Keratinocyte (primary cell): ENCODE measurements at regions not wholly inside any gene's neighbourhood (a gene's known extent, or its start where the extent isn't known, plus 50 kb on each side); places are given as distances from the start of the nearest gene placed in this dataset.

Source experiments
- DNase-seq: peaks from one replicate; pipeline ENCODE4 v3.0.0-alpha.2; 2011; ENCODE audit warnings: low read depth, missing footprints, low spot score
- FAIRE-seq: peaks from 2 replicates; lab custom pipeline; 2011; peaks lifted over from hg19 to GRCh38; lab: Jason Lieb, UNC
- H2AFZ ChIP-seq: 2 replicates; pipeline ENCODE4 v1.6.0; 2012; ENCODE audit warnings: low read length, control low read depth, inconsistent platforms; ENCODE audit not compliant: control insufficient read depth
- H3K27ac ChIP-seq: 2 replicates; pipeline ENCODE4 v1.5.1; 2011; ENCODE audit warnings: low read length; ENCODE audit not compliant: control insufficient read depth, insufficient read depth
- H3K27me3 ChIP-seq: 3 replicates; pipeline ENCODE4 v1.6.0; 2011; ENCODE audit warnings: low read length; ENCODE audit not compliant: control insufficient read depth, insufficient read depth; ENCODE audit errors: extremely low read depth
- H3K36me3 ChIP-seq, 2 experiments: 2 replicates in 1 of 2; 3 replicates in 1 of 2; pipeline ENCODE4 v1.5.1; 2011; ENCODE audit warnings: low read length in 2 of 2, mild to moderate bottlenecking in 1 of 2; ENCODE audit not compliant: control insufficient read depth in 2 of 2, insufficient read depth in 2 of 2; ENCODE audit errors: extremely low read depth in 1 of 2
- H3K4me1 ChIP-seq: 3 replicates; pipeline ENCODE4 v1.5.1; 2011; ENCODE audit warnings: low read length; ENCODE audit not compliant: control insufficient read depth, insufficient read depth; ENCODE audit errors: extremely low read depth
- H3K4me2 ChIP-seq: 3 replicates; pipeline ENCODE4 v1.6.0; 2011; ENCODE audit warnings: low read depth, low read length; ENCODE audit not compliant: control insufficient read depth, insufficient read depth; ENCODE audit errors: extremely low read depth
- H3K4me3 ChIP-seq, 3 experiments: fragments of 200-600 bp in 1 of 3; sonication (generic) in 1 of 3; 2 replicates in 2 of 3; 3 replicates in 1 of 3; pipeline ENCODE4 v1.5.1; 2011 to 2016; ENCODE audit warnings: low read length in 3 of 3, mild to moderate bottlenecking in 3 of 3, control low read depth in 2 of 3, inconsistent platforms in 1 of 3, low read depth in 1 of 3, mixed read lengths in 1 of 3, mixed run types in 1 of 3, moderate library complexity in 1 of 3; ENCODE audit not compliant: control insufficient read depth in 2 of 3, insufficient read depth in 2 of 3; ENCODE audit errors: extremely low read depth in 1 of 3
- H3K79me2 ChIP-seq: 2 replicates; pipeline ENCODE4 v1.6.0; 2012; ENCODE audit warnings: low read length; ENCODE audit not compliant: control insufficient read depth, insufficient read depth
- H3K9ac ChIP-seq: 3 replicates; pipeline ENCODE4 v1.6.0; 2011; ENCODE audit warnings: low read length; ENCODE audit not compliant: control insufficient read depth, insufficient read depth; ENCODE audit errors: extremely low read depth
- H3K9me1 ChIP-seq: 3 replicates; pipeline ENCODE4 v1.6.0; 2011; ENCODE audit warnings: low read length; ENCODE audit not compliant: control insufficient read depth, insufficient read depth; ENCODE audit errors: extremely low read depth
- H3K9me3 ChIP-seq: 2 replicates; pipeline ENCODE4 v1.5.1; 2012; ENCODE audit warnings: low read depth, low read length; ENCODE audit not compliant: control insufficient read depth
- H4K20me1 ChIP-seq: 3 replicates; pipeline ENCODE4 v1.6.0; 2011; ENCODE audit warnings: low read length; ENCODE audit not compliant: control insufficient read depth, insufficient read depth; ENCODE audit errors: extremely low read depth
- CTCF ChIP-seq, 3 experiments: IDR thresholded peaks in 1 of 3; conservative IDR thresholded peaks in 1 of 3; optimal IDR thresholded peaks in 1 of 3; 2 replicates in 2 of 3; 3 replicates in 1 of 3; pipeline versions ENCODE3 to v1.5.1; 2011; ENCODE audit warnings: low read length in 3 of 3, mild to moderate bottlenecking in 3 of 3, moderate library complexity in 2 of 3, control low read depth in 1 of 3, inconsistent platforms in 1 of 3; ENCODE audit not compliant: insufficient read depth in 2 of 3; ENCODE audit errors: extremely low read depth in 1 of 3
- EZH2 ChIP-seq: IDR thresholded peaks from one replicate; pipeline ENCODE4 v1.6.1; 2012; ENCODE audit warnings: inconsistent platforms, mild to moderate bottlenecking, low read length, moderate library complexity
- dilution Hi-C: fragments of 300-500 bp; cut with MboI; formaldehyde crosslinking; loops from one replicate; pipeline ENCODE4 v1.7.0; 2020; ENCODE audit warnings: low sequenced_read_pairs; ENCODE audit not compliant: extremely low pct_ligation_motif_present

DNA sequence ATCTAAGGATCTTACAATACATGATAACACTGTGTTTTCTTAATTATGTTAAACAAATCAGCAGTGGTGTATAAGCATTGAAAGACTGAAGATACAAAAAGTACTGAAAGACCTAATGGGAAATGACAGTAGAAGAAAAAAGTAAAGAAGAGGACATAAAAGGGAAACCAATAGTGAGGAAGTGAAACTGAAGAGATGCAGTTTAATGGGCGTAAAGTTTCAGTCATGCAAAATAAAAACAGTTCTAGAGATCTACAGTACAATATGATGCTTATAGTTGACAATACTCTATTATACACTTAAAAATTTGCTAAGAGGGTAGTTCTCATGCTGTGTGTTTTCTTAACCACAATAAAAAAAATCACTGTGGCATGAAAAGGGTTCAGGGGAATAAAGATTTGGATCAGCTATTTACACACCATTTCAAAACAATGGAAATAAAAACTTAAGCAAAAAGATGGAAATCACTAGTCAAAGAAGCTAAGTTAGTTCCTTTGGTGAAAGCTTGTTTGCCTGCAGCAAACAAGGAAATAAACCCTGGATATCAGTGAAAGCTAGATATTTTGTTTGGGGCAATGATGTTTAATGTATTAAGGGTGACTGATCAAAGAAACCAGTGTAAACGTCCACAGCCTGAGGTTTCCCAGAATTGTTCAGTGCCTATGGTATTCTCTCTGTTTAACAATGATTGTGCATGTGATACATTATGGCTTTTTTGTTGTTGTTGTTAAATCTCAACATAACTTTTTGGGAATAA is 1160.8 kb upstream of the ADGRL2 start:
- Histone ChIP-seq H3K36me3 (no peaks in the 10 kb centered on the region), H2AFZ (no peak overlapping the region), H3K4me2 (no peak overlapping the region), H3K4me1 (no peaks in the 10 kb centered on the region), H4K20me1 (no peaks in the 10 kb centered on the region), H3K9ac (no peak overlapping the region), H3K79me2 (no peaks in the 10 kb centered on the region), H3K9me1 (no peaks in the 10 kb centered on the region), H3K27ac (no peak overlapping the region), H3K27me3 (no peaks in the 10 kb centered on the region), H3K9me3 (no peaks in the 10 kb centered on the region), H3K4me3 (no peak overlapping the region)
- FAIRE-seq: no peak
- TF ChIP-seq EZH2: no peak
- TF ChIP-seq CTCF (optimal IDR thresholded peaks at IDR 0.05 in 1 of 3, IDR thresholded peaks at IDR 0.05 in 1 of 3, conservative IDR thresholded peaks at IDR 0.05 in 1 of 3; ENCODE audit: extremely low read depth in 1 of 3, insufficient read depth in 2 of 3, low read length in 3 of 3): no peak
- DNase-seq: no peak
- dilution Hi-C loops: no loop called here

DNA sequence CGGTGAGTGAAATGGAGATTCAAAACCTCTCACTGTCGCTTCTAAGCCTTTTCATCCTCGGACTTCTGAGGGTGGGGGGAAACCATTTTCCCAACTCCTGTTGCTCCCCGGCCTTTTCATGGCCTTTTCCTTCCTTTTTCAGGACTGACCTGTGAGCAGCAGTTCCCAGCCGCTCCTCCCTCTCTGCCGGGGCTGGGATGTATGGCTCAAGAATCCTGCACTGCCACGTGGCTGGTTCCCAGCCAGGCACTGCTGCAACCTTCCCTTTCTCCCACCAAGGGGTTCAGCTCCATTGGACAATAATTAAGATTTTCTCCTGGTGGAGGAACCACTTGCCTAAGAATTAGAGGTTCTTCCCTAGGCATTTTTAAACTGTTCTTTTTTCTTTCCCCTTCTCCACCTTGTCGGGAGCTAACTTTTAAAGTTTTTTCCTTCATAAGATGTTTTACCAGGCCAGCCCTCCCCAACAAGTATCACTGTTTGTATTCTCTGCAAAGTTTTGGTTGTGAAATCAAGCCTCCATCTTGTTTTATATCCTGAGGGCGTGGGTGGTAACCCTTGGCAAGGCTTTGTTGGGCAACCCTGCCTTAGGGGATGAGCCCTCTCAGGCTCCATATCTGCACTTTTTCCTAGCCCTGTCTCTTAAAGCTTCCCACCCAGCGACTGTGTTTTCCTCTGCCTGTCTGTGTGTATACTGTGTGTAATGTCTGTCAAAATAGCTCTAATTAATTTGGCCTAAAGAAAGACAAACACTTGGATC is 1166.6 kb upstream of the ADGRL2 start:
- no peaks in the 10 kb centered on the region for H3K36me3 ChIP-seq
- dilution Hi-C loops: no loop called here
- no peaks in the 10 kb centered on the region for H3K27me3 ChIP-seq
- H2AFZ ChIP-seq: no peak overlapping the region
- no peaks in the 10 kb centered on the region for H3K9me1 ChIP-seq
- H3K79me2 ChIP-seq: no peaks in the 10 kb centered on the region
- H3K9ac ChIP-seq: no peak overlapping the region
- no peak for TF ChIP-seq EZH2
- no peak for TF ChIP-seq CTCF (optimal IDR thresholded peaks at IDR 0.05 in 1 of 3, IDR thresholded peaks at IDR 0.05 in 1 of 3, conservative IDR thresholded peaks at IDR 0.05 in 1 of 3; ENCODE audit: extremely low read depth in 1 of 3, insufficient read depth in 2 of 3, low read length in 3 of 3)
- no peaks in the 10 kb centered on the region for H3K4me1 ChIP-seq
- H3K4me2 ChIP-seq: no peak overlapping the region
- no peak overlapping the region for H3K27ac ChIP-seq
- H3K4me3 ChIP-seq: no peak overlapping the region
- H3K9me3 ChIP-seq: no peaks in the 10 kb centered on the region
- DNase-seq (no peak), FAIRE-seq (no peak)
- no peaks in the 10 kb centered on the region for H4K20me1 ChIP-seq
